ENCODE measurements at regions not wholly inside any gene's neighbourhood (a gene's known extent, or its start where the extent isn't known, plus 50 kb on each side); places are given as distances from the start of the nearest gene placed in this dataset.

DNA sequence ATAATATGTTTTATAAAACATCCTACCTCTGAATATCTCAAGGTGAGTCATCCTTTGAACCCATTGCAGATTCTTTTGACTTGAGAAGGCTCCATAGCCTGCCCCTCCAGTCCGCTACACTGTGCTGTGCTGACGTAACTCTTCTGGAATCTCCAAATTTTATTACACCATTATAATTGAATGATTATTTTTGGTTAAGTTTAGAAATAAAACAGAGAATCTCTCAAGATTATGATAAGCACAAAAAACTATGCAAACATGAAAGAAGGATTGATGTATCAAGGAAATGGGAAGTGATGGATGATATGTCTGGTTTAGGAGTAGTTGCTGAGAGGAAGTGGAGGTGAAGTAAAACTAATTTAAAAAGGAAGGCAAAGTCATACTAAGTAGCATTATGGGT lies 1021.3 kb downstream of the HACE1 start:
- H3F3A ChIP-seq (ENCODE audit: insufficient read depth, low read length, poor library complexity, severe bottlenecking), result no peaks in the 10 kb centered on the region
- H3K79me2 ChIP-seq (replicated peaks; ENCODE audit: insufficient read depth, low read length), result no peaks in the 10 kb centered on the region
- TF ChIP-seq EZH2 (IDR thresholded peaks at IDR 0.05; ENCODE audit: borderline replicate concordance, insufficient read depth, low read length, poor library complexity, severe bottlenecking) (no peak), POLR2AphosphoS5 (IDR thresholded peaks at IDR 0.05) (no peak), SMC3 (conservative IDR thresholded peaks at IDR 0.05; ENCODE audit: poor library complexity) (no peak), RAD21 (conservative IDR thresholded peaks at IDR 0.05) (no peak), MXI1 (conservative IDR thresholded peaks at IDR 0.05; ENCODE audit: poor library complexity, severe bottlenecking) (no peak), TAF1 (IDR thresholded peaks at IDR 0.05; ENCODE audit: low read depth) (no peak), EP300 (conservative IDR thresholded peaks at IDR 0.05; ENCODE audit: poor library complexity, severe bottlenecking) (no peak)
- TF ChIP-seq, protein P1, sequence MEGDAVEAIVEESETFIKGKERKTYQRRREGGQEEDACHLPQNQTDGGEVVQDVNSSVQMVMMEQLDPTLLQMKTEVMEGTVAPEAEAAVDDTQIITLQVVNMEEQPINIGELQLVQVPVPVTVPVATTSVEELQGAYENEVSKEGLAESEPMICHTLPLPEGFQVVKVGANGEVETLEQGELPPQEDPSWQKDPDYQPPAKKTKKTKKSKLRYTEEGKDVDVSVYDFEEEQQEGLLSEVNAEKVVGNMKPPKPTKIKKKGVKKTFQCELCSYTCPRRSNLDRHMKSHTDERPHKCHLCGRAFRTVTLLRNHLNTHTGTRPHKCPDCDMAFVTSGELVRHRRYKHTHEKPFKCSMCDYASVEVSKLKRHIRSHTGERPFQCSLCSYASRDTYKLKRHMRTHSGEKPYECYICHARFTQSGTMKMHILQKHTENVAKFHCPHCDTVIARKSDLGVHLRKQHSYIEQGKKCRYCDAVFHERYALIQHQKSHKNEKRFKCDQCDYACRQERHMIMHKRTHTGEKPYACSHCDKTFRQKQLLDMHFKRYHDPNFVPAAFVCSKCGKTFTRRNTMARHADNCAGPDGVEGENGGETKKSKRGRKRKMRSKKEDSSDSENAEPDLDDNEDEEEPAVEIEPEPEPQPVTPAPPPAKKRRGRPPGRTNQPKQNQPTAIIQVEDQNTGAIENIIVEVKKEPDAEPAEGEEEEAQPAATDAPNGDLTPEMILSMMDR (IDR thresholded peaks at IDR 0.05; ENCODE audit: poor library complexity, severe bottlenecking), result no peak
- TF ChIP-seq, protein P2, sequence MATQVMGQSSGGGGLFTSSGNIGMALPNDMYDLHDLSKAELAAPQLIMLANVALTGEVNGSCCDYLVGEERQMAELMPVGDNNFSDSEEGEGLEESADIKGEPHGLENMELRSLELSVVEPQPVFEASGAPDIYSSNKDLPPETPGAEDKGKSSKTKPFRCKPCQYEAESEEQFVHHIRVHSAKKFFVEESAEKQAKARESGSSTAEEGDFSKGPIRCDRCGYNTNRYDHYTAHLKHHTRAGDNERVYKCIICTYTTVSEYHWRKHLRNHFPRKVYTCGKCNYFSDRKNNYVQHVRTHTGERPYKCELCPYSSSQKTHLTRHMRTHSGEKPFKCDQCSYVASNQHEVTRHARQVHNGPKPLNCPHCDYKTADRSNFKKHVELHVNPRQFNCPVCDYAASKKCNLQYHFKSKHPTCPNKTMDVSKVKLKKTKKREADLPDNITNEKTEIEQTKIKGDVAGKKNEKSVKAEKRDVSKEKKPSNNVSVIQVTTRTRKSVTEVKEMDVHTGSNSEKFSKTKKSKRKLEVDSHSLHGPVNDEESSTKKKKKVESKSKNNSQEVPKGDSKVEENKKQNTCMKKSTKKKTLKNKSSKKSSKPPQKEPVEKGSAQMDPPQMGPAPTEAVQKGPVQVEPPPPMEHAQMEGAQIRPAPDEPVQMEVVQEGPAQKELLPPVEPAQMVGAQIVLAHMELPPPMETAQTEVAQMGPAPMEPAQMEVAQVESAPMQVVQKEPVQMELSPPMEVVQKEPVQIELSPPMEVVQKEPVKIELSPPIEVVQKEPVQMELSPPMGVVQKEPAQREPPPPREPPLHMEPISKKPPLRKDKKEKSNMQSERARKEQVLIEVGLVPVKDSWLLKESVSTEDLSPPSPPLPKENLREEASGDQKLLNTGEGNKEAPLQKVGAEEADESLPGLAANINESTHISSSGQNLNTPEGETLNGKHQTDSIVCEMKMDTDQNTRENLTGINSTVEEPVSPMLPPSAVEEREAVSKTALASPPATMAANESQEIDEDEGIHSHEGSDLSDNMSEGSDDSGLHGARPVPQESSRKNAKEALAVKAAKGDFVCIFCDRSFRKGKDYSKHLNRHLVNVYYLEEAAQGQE (IDR thresholded peaks at IDR 0.05; ENCODE audit: borderline replicate concordance), result no peak
- no peaks in the 10 kb centered on the region for H3K36me3 ChIP-seq (ENCODE audit: insufficient read depth, low read length)
- H3K4me3 ChIP-seq (ENCODE audit: low read length), result no peak overlapping the region
- no peak overlapping the region for H2AFZ ChIP-seq (ENCODE audit: low read depth, low read length)
- H3K4me2 ChIP-seq (ENCODE audit: low read length), result no peak overlapping the region
- no peaks in the 10 kb centered on the region for H3K9me2 ChIP-seq (ENCODE audit: insufficient read depth, low read length)
- H3K9me3 ChIP-seq (ENCODE audit: low read length), result no peaks in the 10 kb centered on the region
- H4K20me1 ChIP-seq (ENCODE audit: insufficient read depth), result no peaks in the 10 kb centered on the region
- H3K9ac ChIP-seq (ENCODE audit: low read length), result no peak overlapping the region
- no peak overlapping the region for H3K27ac ChIP-seq (ENCODE audit: low read length)
- H3K27me3 ChIP-seq (ENCODE audit: insufficient read depth, low read depth, low read length), result no peaks in the 10 kb centered on the region

DNA sequence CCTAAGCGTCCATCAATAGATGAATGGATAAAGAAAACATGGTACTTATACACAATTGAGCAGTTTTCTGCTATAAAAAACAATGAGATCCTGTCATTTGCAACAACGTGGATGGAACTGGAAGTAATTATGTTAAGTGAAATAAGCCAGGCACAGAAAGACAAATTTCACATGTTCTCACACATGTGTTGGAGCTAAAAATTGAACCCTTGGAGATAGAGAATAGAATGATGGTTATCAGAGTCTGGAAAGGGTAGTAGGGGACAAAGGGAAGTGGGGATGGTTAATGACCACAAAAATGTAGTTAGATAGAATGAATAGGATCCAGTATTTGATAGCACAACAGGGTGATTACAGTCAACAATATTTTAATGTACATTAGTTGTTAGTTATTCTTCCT lies 1033.5 kb downstream of the HACE1 start:
- no peak overlapping the region for H3K4me3 ChIP-seq (ENCODE audit: low read length)
- no peaks in the 10 kb centered on the region for H4K20me1 ChIP-seq (ENCODE audit: insufficient read depth)

More for the DNA sequence above, 1033.5 kb downstream of the HACE1 start:
- Histone ChIP-seq H3K9me2 (ENCODE audit: insufficient read depth, low read length) (no peaks in the 10 kb centered on the region), H3K79me2 (replicated peaks; ENCODE audit: insufficient read depth, low read length) (no peaks in the 10 kb centered on the region), H3K36me3 (ENCODE audit: insufficient read depth, low read length) (no peaks in the 10 kb centered on the region), H3K27ac (ENCODE audit: low read length) (no peak overlapping the region), H3K9me3 (ENCODE audit: low read length) (no peaks in the 10 kb centered on the region), H3K4me2 (ENCODE audit: low read length) (no peak overlapping the region), H2AFZ (ENCODE audit: low read depth, low read length) (no peak overlapping the region), H3K9ac (ENCODE audit: low read length) (no peak overlapping the region), H3K27me3 (ENCODE audit: insufficient read depth, low read depth, low read length) (no peaks in the 10 kb centered on the region), H3F3A (ENCODE audit: insufficient read depth, low read length, poor library complexity, severe bottlenecking) (no peaks in the 10 kb centered on the region)
- TF ChIP-seq, protein P2 (IDR thresholded peaks at IDR 0.05; ENCODE audit: borderline replicate concordance), result no peak
- no peak for TF ChIP-seq MXI1 (conservative IDR thresholded peaks at IDR 0.05; ENCODE audit: poor library complexity, severe bottlenecking)
- TF ChIP-seq POLR2AphosphoS5 (IDR thresholded peaks at IDR 0.05), result no peak
- TF ChIP-seq EZH2 (IDR thresholded peaks at IDR 0.05; ENCODE audit: borderline replicate concordance, insufficient read depth, low read length, poor library complexity, severe bottlenecking), result no peak
- TF ChIP-seq, protein P1 (IDR thresholded peaks at IDR 0.05; ENCODE audit: poor library complexity, severe bottlenecking), result no peak
- TF ChIP-seq RAD21 (conservative IDR thresholded peaks at IDR 0.05), result no peak
